CD1c-positive myeloid dendritic cell (primary cell): ENCODE measurements at regions not wholly inside any gene's neighbourhood (a gene's known extent, or its start where the extent isn't known, plus 50 kb on each side); places are given as distances from the start of the nearest gene placed in this dataset.

Experiments
- DNase-seq: peaks from one replicate; pipeline ENCODE4 v3.0.0-alpha.2; 2016; ENCODE audit errors: extremely low spot score

GRCh38 chr14:96727980-96728717 lies 69.0 kb upstream of the VRK1 start:
- no peak for DNase-seq

GRCh38 chr14:96729889-96730288 lies 67.3 kb upstream of the VRK1 start:
- no peak for DNase-seq

- DNase-seq, result no peak
Observed at GRCh38 chr14:96730386-96730785, 66.8 kb upstream of the VRK1 start.

- no peak for DNase-seq
Observed at GRCh38 chr14:96734076-96734622, 63.0 kb upstream of the VRK1 start.

GRCh38 chr14:96735526-96735925 lies 61.7 kb upstream of the VRK1 start:
- no peak for DNase-seq

GRCh38 chr14:96736439-96736838 lies 60.7 kb upstream of the VRK1 start:
- no peak for DNase-seq

GRCh38 chr14:96737881-96738280 lies 59.3 kb upstream of the VRK1 start:
- DNase-seq, result peak; percentile 30

- no peak for DNase-seq
Observed at GRCh38 chr14:96739200-96739910, 57.8 kb upstream of the VRK1 start.

GRCh38 chr14:96741151-96741977 lies 55.8 kb upstream of the VRK1 start:
- peak; percentile 76 for DNase-seq

GRCh38 chr14:96744262-96744661 lies 52.9 kb upstream of the VRK1 start:
- DNase-seq, result no peak

- no peak for DNase-seq
Observed at GRCh38 chr14:96745500-96746051, 51.6 kb upstream of the VRK1 start.

GRCh38 chr14:96746101-96746500 lies 51.1 kb upstream of the VRK1 start:
- no peak for DNase-seq

- no peak for DNase-seq
Observed at GRCh38 chr14:96747006-96747405, 50.2 kb upstream of the VRK1 start.
